Uterus (tissue), 3 donors: ENCODE measurements at regions not wholly inside any gene's neighbourhood (a gene's known extent, or its start where the extent isn't known, plus 50 kb on each side); places are given as distances from the start of the nearest gene placed in this dataset.

ENCODE experiments used
- DNase-seq, 2 donors: peaks; one replicate each; pipeline ENCODE4 v3.0.0-alpha.2; 2019 to 2020
- H3K27ac ChIP-seq, 2 donors: fragments of 200-600 bp; sonication (generic); 1 replicate in 1 of 2; 2 replicates in 1 of 2; pipeline ENCODE4 v1.5.1; 2016 to 2018
- H3K27me3 ChIP-seq, 2 donors: fragments of 200-600 bp; sonication (generic); one replicate each; pipeline ENCODE4 v1.5.1; 2018 to 2019; ENCODE audit warnings: control low read depth in 1 of 2
- H3K36me3 ChIP-seq, 2 donors: fragments of 200-600 bp; sonication (generic); one replicate each; pipeline ENCODE4 v1.5.1; 2019; ENCODE audit warnings: control low read depth in 1 of 2
- H3K4me1 ChIP-seq, 2 donors: fragments of 200-600 bp; sonication (generic); one replicate each; pipeline ENCODE4 v1.5.1; 2018 to 2019; ENCODE audit warnings: control low read depth in 1 of 2
- H3K4me3 ChIP-seq, 2 donors: fragments of 200-600 bp; sonication (generic); 1 replicate in 1 of 2; 2 replicates in 1 of 2; pipeline ENCODE4 v1.5.1; 2018 to 2019; ENCODE audit warnings: mild to moderate bottlenecking in 1 of 2
- H3K9me3 ChIP-seq, 2 donors: fragments of 200-600 bp; sonication (generic); one replicate each; pipeline ENCODE4 v1.5.1; 2019; ENCODE audit warnings: control low read depth in 1 of 2
- CTCF ChIP-seq, 4 experiments: fragments of 200-600 bp in 2 of 4; fragments of 450-650 bp in 2 of 4; sonication (generic) in 2 of 4; IDR thresholded peaks; one replicate each; pipeline ENCODE4 v1.5.1; 2016 to 2019; ENCODE audit warnings: antibody characterized with exemption in 4 of 4, mild to moderate bottlenecking in 2 of 4, moderate library complexity in 1 of 4
- POLR2A ChIP-seq, 2 donors: fragments of 450-650 bp; IDR thresholded peaks; one replicate each; pipeline ENCODE4 v1.6.1; 2016; ENCODE audit warnings: antibody characterized with exemption in 2 of 2, mild to moderate bottlenecking in 1 of 2, moderate library complexity in 1 of 2
- intact Hi-C: fragments of 100-400 bp; cut with DNase I; formaldehyde crosslinking; loops from one replicate; pipeline ENCODE4 v1.15.1; 2023; ENCODE audit warnings: low total_unique reads
- donor health status: DM: yes; HTN: yes; CAD: no.

GRCh38 chr7:80386686-80387085 lies 125.2 kb downstream of the GNAT3 start:
- H3K9me3 ChIP-seq: no peaks in the 10 kb centered on the region
- H3K4me3 ChIP-seq: no peak overlapping the region
- DNase-seq: no peak
- no peaks in the 10 kb centered on the region for H3K4me1 ChIP-seq
- no peak overlapping the region for H3K27ac ChIP-seq
- H3K27me3 ChIP-seq: no peaks in the 10 kb centered on the region
- H3K36me3 ChIP-seq: no peaks in the 10 kb centered on the region
- TF ChIP-seq POLR2A (IDR thresholded peaks at IDR 0.05): no peak
- intact Hi-C loops: no loop called here

GRCh38 chr7:80385508-80385907 lies 126.4 kb downstream of the GNAT3 start:
- no peaks in the 10 kb centered on the region for H3K4me1 ChIP-seq
- TF ChIP-seq CTCF (IDR thresholded peaks at IDR 0.05) (no peak), POLR2A (IDR thresholded peaks at IDR 0.05) (no peak)
- H3K27me3 ChIP-seq: no peaks in the 10 kb centered on the region
- no peaks in the 10 kb centered on the region for H3K36me3 ChIP-seq
- no peaks in the 10 kb centered on the region for H3K9me3 ChIP-seq
- DNase-seq: no peak
- no peak overlapping the region for H3K27ac ChIP-seq
- intact Hi-C loops: no loop called here
- no peak overlapping the region for H3K4me3 ChIP-seq

DNA sequence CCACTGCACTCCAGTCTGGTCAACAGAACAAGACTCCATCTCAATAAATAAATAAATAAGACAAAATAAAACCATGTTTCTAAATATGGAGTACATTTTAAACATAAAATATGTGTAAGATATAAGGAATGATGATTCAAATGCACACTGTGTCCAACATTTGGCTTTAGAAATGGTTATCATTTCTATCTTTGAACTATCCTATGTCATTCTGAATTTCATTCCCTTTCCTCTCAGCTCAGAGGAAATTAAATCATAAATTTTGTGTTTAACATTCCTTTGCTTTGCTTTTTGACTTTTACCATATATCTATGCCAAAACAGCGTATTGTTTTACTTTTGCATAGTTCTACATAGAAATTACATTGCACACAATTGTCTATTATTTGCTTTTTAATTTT lies 130.9 kb downstream of the GNAT3 start:
- intact Hi-C loops: no loop called here
- TF ChIP-seq CTCF (IDR thresholded peaks at IDR 0.05) (no peak), POLR2A (IDR thresholded peaks at IDR 0.05) (no peak)

DNA sequence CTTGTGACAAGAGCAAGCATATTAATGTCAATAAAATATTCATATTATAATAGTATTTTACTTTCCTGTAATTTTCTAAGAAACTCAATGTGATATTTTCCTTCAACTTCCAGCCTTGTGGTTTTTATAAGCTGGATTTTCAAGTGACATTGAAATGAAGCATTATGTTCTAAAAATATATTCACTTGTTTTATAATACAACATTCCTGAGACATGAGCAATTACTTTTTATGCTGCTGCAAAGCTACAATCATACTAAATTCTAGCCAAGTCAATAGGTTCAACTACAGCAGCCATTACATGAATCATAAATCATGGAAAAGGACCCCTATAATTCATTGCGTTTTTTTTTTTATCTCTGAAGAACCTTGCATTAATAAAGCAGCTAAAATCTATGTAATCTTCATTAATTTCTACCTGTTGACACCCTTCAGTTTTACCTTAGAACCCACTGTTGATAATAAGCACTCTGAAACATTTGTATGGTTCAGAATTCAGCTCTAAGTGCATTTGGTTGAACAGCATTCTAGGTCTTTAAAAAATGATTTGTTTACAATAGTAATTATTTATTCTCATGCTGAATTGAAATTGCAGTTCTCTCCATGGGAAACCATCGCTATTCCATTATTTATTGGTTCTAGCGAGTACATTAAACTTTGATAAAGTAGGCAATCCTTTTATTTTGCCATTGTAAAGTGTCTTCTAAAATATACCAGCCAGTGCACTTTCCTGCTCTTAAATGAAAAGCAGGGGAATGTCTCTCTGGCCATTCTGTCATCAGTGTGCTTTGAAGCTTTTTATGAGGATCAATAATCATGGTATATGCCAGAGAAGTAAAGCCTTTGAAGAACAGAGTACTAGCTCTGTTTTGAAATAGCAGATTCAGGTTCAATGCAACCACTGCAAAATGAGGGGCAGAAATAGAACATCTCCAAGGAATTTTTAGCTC lies 132.6 kb downstream of the GNAT3 start:
- Histone ChIP-seq H3K4me1 (no peaks in the 10 kb centered on the region), H3K4me3 (no peak overlapping the region), H3K27me3 (no peaks in the 10 kb centered on the region), H3K9me3 (no peaks in the 10 kb centered on the region), H3K27ac (peak overlapping the region in 1 of 2 donors; percentile 50), H3K36me3 (no peaks in the 10 kb centered on the region)
- TF ChIP-seq POLR2A (IDR thresholded peaks at IDR 0.05) (no peak), CTCF (IDR thresholded peaks at IDR 0.05) (no peak)
- intact Hi-C loops: no loop called here
- DNase-seq: no peak

More for the DNA sequence above, 130.9 kb downstream of the GNAT3 start:
- Histone ChIP-seq H3K36me3 (no peaks in the 10 kb centered on the region), H3K4me3 (no peak overlapping the region), H3K27ac (no peak overlapping the region), H3K27me3 (no peaks in the 10 kb centered on the region), H3K9me3 (no peaks in the 10 kb centered on the region), H3K4me1 (no peaks in the 10 kb centered on the region)
- DNase-seq: no peak

DNA sequence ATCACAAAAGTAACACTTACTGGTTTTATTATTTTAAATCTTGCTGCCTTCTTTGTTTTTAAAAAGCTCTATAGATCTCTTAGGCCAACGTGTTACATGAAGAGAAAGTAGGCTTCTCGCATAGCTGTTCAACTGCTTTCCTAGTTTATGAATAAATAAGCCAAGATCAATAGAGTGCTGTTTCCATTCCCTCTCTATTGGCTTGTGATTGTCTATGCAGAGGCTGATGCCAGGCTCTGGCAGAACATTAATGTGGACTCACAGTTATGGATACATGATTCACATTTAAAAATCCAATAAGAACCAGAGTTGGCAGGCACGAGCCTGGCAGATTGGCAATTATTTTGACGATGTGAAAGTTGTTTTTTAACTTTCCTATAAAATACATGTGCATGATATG lies 137.5 kb downstream of the GNAT3 start:
- no peaks in the 10 kb centered on the region for H3K36me3 ChIP-seq
- H3K4me1 ChIP-seq: no peaks in the 10 kb centered on the region
- TF ChIP-seq POLR2A (IDR thresholded peaks at IDR 0.05): no peak
- TF ChIP-seq CTCF (IDR thresholded peaks at IDR 0.05): no peak
- intact Hi-C loops: no loop called here
- no peak overlapping the region for H3K27ac ChIP-seq
- no peak overlapping the region for H3K4me3 ChIP-seq
- no peaks in the 10 kb centered on the region for H3K9me3 ChIP-seq
- no peaks in the 10 kb centered on the region for H3K27me3 ChIP-seq
- DNase-seq: no peak
